ENCODE measurements at regions not wholly inside any gene's neighbourhood (a gene's known extent, or its start where the extent isn't known, plus 50 kb on each side); places are given as distances from the start of the nearest gene placed in this dataset.

GRCh38 chr18:75800331-75800648 is 372.8 kb upstream of the SMIM21 start:
- Histone ChIP-seq H2AFZ (ENCODE audit: low read length, unreplicated experiment) (no peak overlapping the region), H3K4me1 (ENCODE audit: control insufficient read depth, insufficient read depth, low read length, unreplicated experiment) (no peaks in the 10 kb centered on the region), H3K79me2 (ENCODE audit: control insufficient read depth, insufficient read depth, low read length, unreplicated experiment) (no peaks in the 10 kb centered on the region), H3K4me3 (ENCODE audit: low read depth, low read length) (no peak overlapping the region), H3K27me3 (ENCODE audit: insufficient read depth, low read length) (no peaks in the 10 kb centered on the region), H3K36me3 (ENCODE audit: insufficient read depth, low read length) (no peaks in the 10 kb centered on the region), H3K27ac (ENCODE audit: low read depth, low read length) (no peak overlapping the region)

- no peaks in the 10 kb centered on the region for H3K79me2 ChIP-seq (ENCODE audit: control insufficient read depth, insufficient read depth, low read length, unreplicated experiment)
- no peaks in the 10 kb centered on the region for H3K4me1 ChIP-seq (ENCODE audit: control insufficient read depth, insufficient read depth, low read length, unreplicated experiment)
- H3K36me3 ChIP-seq (ENCODE audit: insufficient read depth, low read length) = no peaks in the 10 kb centered on the region
- no peak overlapping the region for H3K27ac ChIP-seq (ENCODE audit: low read depth, low read length)
- no peak overlapping the region for H3K4me3 ChIP-seq (ENCODE audit: low read depth, low read length)
- H2AFZ ChIP-seq (ENCODE audit: low read length, unreplicated experiment) = no peak overlapping the region
- H3K27me3 ChIP-seq (ENCODE audit: insufficient read depth, low read length) = no peaks in the 10 kb centered on the region
Observed at GRCh38 chr18:75799449-75800330, 372.2 kb upstream of the SMIM21 start.

GRCh38 chr18:75797046-75797445 is 369.5 kb upstream of the SMIM21 start:
- no peaks in the 10 kb centered on the region for H3K79me2 ChIP-seq (ENCODE audit: control insufficient read depth, insufficient read depth, low read length, unreplicated experiment)
- no peaks in the 10 kb centered on the region for H3K4me1 ChIP-seq (ENCODE audit: control insufficient read depth, insufficient read depth, low read length, unreplicated experiment)
- H3K36me3 ChIP-seq (ENCODE audit: insufficient read depth, low read length) = no peaks in the 10 kb centered on the region
- H3K27ac ChIP-seq (ENCODE audit: low read depth, low read length) = no peak overlapping the region
- H3K27me3 ChIP-seq (ENCODE audit: insufficient read depth, low read length) = no peaks in the 10 kb centered on the region
- H2AFZ ChIP-seq (ENCODE audit: low read length, unreplicated experiment) = no peak overlapping the region
- no peak overlapping the region for H3K4me3 ChIP-seq (ENCODE audit: low read depth, low read length)

GRCh38 chr18:75790796-75791195 is 363.3 kb upstream of the SMIM21 start:
- Histone ChIP-seq H3K4me1 (ENCODE audit: control insufficient read depth, insufficient read depth, low read length, unreplicated experiment) (no peaks in the 10 kb centered on the region), H2AFZ (ENCODE audit: low read length, unreplicated experiment) (no peak overlapping the region), H3K79me2 (ENCODE audit: control insufficient read depth, insufficient read depth, low read length, unreplicated experiment) (no peaks in the 10 kb centered on the region), H3K36me3 (ENCODE audit: insufficient read depth, low read length) (no peaks in the 10 kb centered on the region), H3K27me3 (ENCODE audit: insufficient read depth, low read length) (no peaks in the 10 kb centered on the region), H3K4me3 (ENCODE audit: low read depth, low read length) (no peak overlapping the region), H3K27ac (ENCODE audit: low read depth, low read length) (no peak overlapping the region)

- no peaks in the 10 kb centered on the region for H3K27me3 ChIP-seq (ENCODE audit: insufficient read depth, low read length)
- H3K4me1 ChIP-seq (ENCODE audit: control insufficient read depth, insufficient read depth, low read length, unreplicated experiment) = no peaks in the 10 kb centered on the region
- no peaks in the 10 kb centered on the region for H3K79me2 ChIP-seq (ENCODE audit: control insufficient read depth, insufficient read depth, low read length, unreplicated experiment)
- no peak overlapping the region for H2AFZ ChIP-seq (ENCODE audit: low read length, unreplicated experiment)
- H3K4me3 ChIP-seq (ENCODE audit: low read depth, low read length) = no peak overlapping the region
- no peak overlapping the region for H3K27ac ChIP-seq (ENCODE audit: low read depth, low read length)
- H3K36me3 ChIP-seq (ENCODE audit: insufficient read depth, low read length) = no peaks in the 10 kb centered on the region
Observed at GRCh38 chr18:75790111-75790510, 362.6 kb upstream of the SMIM21 start.

GRCh38 chr18:75785834-75786233 is 358.3 kb upstream of the SMIM21 start:
- H2AFZ ChIP-seq (ENCODE audit: low read length, unreplicated experiment) = no peak overlapping the region
- H3K4me1 ChIP-seq (ENCODE audit: control insufficient read depth, insufficient read depth, low read length, unreplicated experiment) = no peaks in the 10 kb centered on the region
- H3K36me3 ChIP-seq (ENCODE audit: insufficient read depth, low read length) = no peaks in the 10 kb centered on the region
- H3K27ac ChIP-seq (ENCODE audit: low read depth, low read length) = no peak overlapping the region
- H3K4me3 ChIP-seq (ENCODE audit: low read depth, low read length) = no peak overlapping the region
- H3K27me3 ChIP-seq (ENCODE audit: insufficient read depth, low read length) = no peaks in the 10 kb centered on the region
- no peaks in the 10 kb centered on the region for H3K79me2 ChIP-seq (ENCODE audit: control insufficient read depth, insufficient read depth, low read length, unreplicated experiment)

GRCh38 chr18:75785206-75785605 is 357.7 kb upstream of the SMIM21 start:
- no peak overlapping the region for H2AFZ ChIP-seq (ENCODE audit: low read length, unreplicated experiment)
- no peaks in the 10 kb centered on the region for H3K4me1 ChIP-seq (ENCODE audit: control insufficient read depth, insufficient read depth, low read length, unreplicated experiment)
- no peaks in the 10 kb centered on the region for H3K36me3 ChIP-seq (ENCODE audit: insufficient read depth, low read length)
- H3K27me3 ChIP-seq (ENCODE audit: insufficient read depth, low read length) = no peaks in the 10 kb centered on the region
- H3K4me3 ChIP-seq (ENCODE audit: low read depth, low read length) = no peak overlapping the region
- no peaks in the 10 kb centered on the region for H3K79me2 ChIP-seq (ENCODE audit: control insufficient read depth, insufficient read depth, low read length, unreplicated experiment)
- no peak overlapping the region for H3K27ac ChIP-seq (ENCODE audit: low read depth, low read length)

GRCh38 chr18:75784390-75784789 is 356.9 kb upstream of the SMIM21 start:
- Histone ChIP-seq H3K79me2 (ENCODE audit: control insufficient read depth, insufficient read depth, low read length, unreplicated experiment) (no peaks in the 10 kb centered on the region), H3K4me3 (ENCODE audit: low read depth, low read length) (no peak overlapping the region), H3K27me3 (ENCODE audit: insufficient read depth, low read length) (no peaks in the 10 kb centered on the region), H2AFZ (ENCODE audit: low read length, unreplicated experiment) (no peak overlapping the region), H3K4me1 (ENCODE audit: control insufficient read depth, insufficient read depth, low read length, unreplicated experiment) (no peaks in the 10 kb centered on the region), H3K36me3 (ENCODE audit: insufficient read depth, low read length) (no peaks in the 10 kb centered on the region), H3K27ac (ENCODE audit: low read depth, low read length) (no peak overlapping the region)

GRCh38 chr18:75783566-75784281 is 356.2 kb upstream of the SMIM21 start:
- Histone ChIP-seq H2AFZ (ENCODE audit: low read length, unreplicated experiment) (no peak overlapping the region), H3K4me3 (ENCODE audit: low read depth, low read length) (no peak overlapping the region), H3K4me1 (ENCODE audit: control insufficient read depth, insufficient read depth, low read length, unreplicated experiment) (no peaks in the 10 kb centered on the region), H3K36me3 (ENCODE audit: insufficient read depth, low read length) (no peaks in the 10 kb centered on the region), H3K27ac (ENCODE audit: low read depth, low read length) (no peak overlapping the region), H3K27me3 (ENCODE audit: insufficient read depth, low read length) (no peaks in the 10 kb centered on the region), H3K79me2 (ENCODE audit: control insufficient read depth, insufficient read depth, low read length, unreplicated experiment) (no peaks in the 10 kb centered on the region)

- no peaks in the 10 kb centered on the region for H3K27me3 ChIP-seq (ENCODE audit: insufficient read depth, low read length)
- H3K4me3 ChIP-seq (ENCODE audit: low read depth, low read length) = no peak overlapping the region
- no peak overlapping the region for H2AFZ ChIP-seq (ENCODE audit: low read length, unreplicated experiment)
- no peak overlapping the region for H3K27ac ChIP-seq (ENCODE audit: low read depth, low read length)
- no peaks in the 10 kb centered on the region for H3K79me2 ChIP-seq (ENCODE audit: control insufficient read depth, insufficient read depth, low read length, unreplicated experiment)
- H3K36me3 ChIP-seq (ENCODE audit: insufficient read depth, low read length) = no peaks in the 10 kb centered on the region
- no peaks in the 10 kb centered on the region for H3K4me1 ChIP-seq (ENCODE audit: control insufficient read depth, insufficient read depth, low read length, unreplicated experiment)
Observed at GRCh38 chr18:75782826-75783225, 355.3 kb upstream of the SMIM21 start.

GRCh38 chr18:75782204-75782603 is 354.7 kb upstream of the SMIM21 start:
- Histone ChIP-seq H2AFZ (ENCODE audit: low read length, unreplicated experiment) (no peak overlapping the region), H3K4me1 (ENCODE audit: control insufficient read depth, insufficient read depth, low read length, unreplicated experiment) (no peaks in the 10 kb centered on the region), H3K27ac (ENCODE audit: low read depth, low read length) (no peak overlapping the region), H3K4me3 (ENCODE audit: low read depth, low read length) (no peak overlapping the region), H3K27me3 (ENCODE audit: insufficient read depth, low read length) (no peaks in the 10 kb centered on the region), H3K79me2 (ENCODE audit: control insufficient read depth, insufficient read depth, low read length, unreplicated experiment) (no peaks in the 10 kb centered on the region), H3K36me3 (ENCODE audit: insufficient read depth, low read length) (no peaks in the 10 kb centered on the region)

Measured in ACC112 (cell line).